HCT116 (cell line): ENCODE measurements at regions not wholly inside any gene's neighbourhood (a gene's known extent, or its start where the extent isn't known, plus 50 kb on each side); places are given as distances from the start of the nearest gene placed in this dataset.

Experiments
- ATAC-seq: fragments of 200-7000 bp; cut with Tn5 transposase; 2 replicates; pipeline ENCODE4 v1.9.1; 2020; ENCODE audit warnings: mild to moderate bottlenecking, moderate library complexity
- BruUV-seq: library from RNA; stranded (reverse); fragments of 400-500 nt; replicated peaks from 2 replicates; lab custom pipeline; 2021; lab: Mats Ljungman, UMichigan
- CTCF ChIA-PET: fragments of 300-600 bp; sonication (Branson Sonifier 250); formaldehyde crosslinking; loops from one replicate; lab custom pipeline; 2021; ENCODE audit warnings: antibody characterized with exemption; lab: Charles Lee
- POLR2A ChIA-PET: fragments of 300-600, 350-600 bp; sonication (Branson Sonifier 250); formaldehyde crosslinking; loops from one replicate; lab custom pipeline; 2021; ENCODE audit warnings: antibody characterized with exemption; lab: Charles Lee
- RAD21 ChIA-PET, 2 experiments: fragments of 300-600 bp; sonication (Branson Sonifier 250); formaldehyde crosslinking; loops; one replicate each; lab custom pipeline; 2023; ENCODE audit warnings: low total read pairs in 2 of 2; ENCODE audit not compliant: uncharacterized antibody in 2 of 2, unreplicated experiment in 2 of 2, low non-redundant PET in 1 of 2; lab: Charles Lee
- DNase-seq: peaks from one replicate; pipeline ENCODE4 v3.0.0-alpha.2; 2010; ENCODE audit warnings: low read depth, low spot score
- H2AFZ ChIP-seq: fragments of 200-600 bp; shearing (Covaris generic), sonication (generic); 2 replicates; pipeline ENCODE4 v1.6.1; 2017; ENCODE audit warnings: low read depth, mixed run types, mixed read lengths, antibody characterized with exemption, low read length; ENCODE audit not compliant: poor library complexity, severe bottlenecking
- H3K27ac ChIP-seq: 2 replicates; pipeline ENCODE4 v1.5.1; 2012; ENCODE audit warnings: low read depth, low read length
- H3K27me3 ChIP-seq: fragments of 200-600 bp; sonication (generic); 2 replicates; pipeline ENCODE4 v1.6.1; 2016; ENCODE audit warnings: mixed run types, low read length, mixed read lengths; ENCODE audit not compliant: insufficient read depth
- H3K36me3 ChIP-seq, 2 experiments: fragments of 200-500 bp in 1 of 2; fragments of 200-600 bp in 1 of 2; sonication (Bioruptor generic) in 1 of 2; sonication (generic) in 1 of 2; 2 replicates each; pipeline versions ENCODE4 v1.5.1 to v1.6.1; 2014 to 2016; ENCODE audit warnings: low read length in 2 of 2, inconsistent platforms in 1 of 2, mixed read lengths in 1 of 2, mixed run types in 1 of 2; ENCODE audit not compliant: insufficient read depth in 2 of 2, control insufficient read depth in 1 of 2
- H3K4me1 ChIP-seq, 2 experiments: fragments of 200-600 bp in 1 of 2; sonication (generic) in 1 of 2; 2 replicates each; pipeline versions ENCODE4 v1.5.1 to v1.6.1; 2012 to 2017; ENCODE audit warnings: low read length in 2 of 2, inconsistent platforms in 1 of 2, mild to moderate bottlenecking in 1 of 2, mixed read lengths in 1 of 2, mixed run types in 1 of 2, moderate library complexity in 1 of 2; ENCODE audit not compliant: insufficient read depth in 2 of 2, control insufficient read depth in 1 of 2
- H3K4me2 ChIP-seq: fragments of 200-600 bp; sonication (generic); 2 replicates; pipeline ENCODE4 v1.6.1; 2017; ENCODE audit warnings: mixed run types, low read length, mixed read lengths
- H3K4me3 ChIP-seq, 2 experiments: fragments of 200-600 bp in 1 of 2; sonication (generic) in 1 of 2; replicated peaks in 1 of 2; 2 replicates each; pipeline ENCODE4 v1.5.1; 2011 to 2016; ENCODE audit warnings: low read length in 2 of 2, control low read depth in 1 of 2, low read depth in 1 of 2, mild to moderate bottlenecking in 1 of 2, mixed read lengths in 1 of 2, mixed run types in 1 of 2
- H3K79me2 ChIP-seq: fragments of 200-600 bp; sonication (generic); 2 replicates; pipeline ENCODE4 v1.6.1; 2017; ENCODE audit warnings: mild to moderate bottlenecking, mixed run types, low read length, moderate library complexity, mixed read lengths; ENCODE audit not compliant: insufficient read depth
- H3K9ac ChIP-seq: fragments of 200-600 bp; sonication (generic); 2 replicates; pipeline ENCODE4 v1.6.1; 2016; ENCODE audit warnings: low read length, mixed read lengths
- H3K9me2 ChIP-seq: fragments of 200-600 bp; sonication (generic), shearing (Covaris generic); 2 replicates; pipeline ENCODE4 v1.6.1; 2017; ENCODE audit warnings: mixed run types, mild to moderate bottlenecking, moderate library complexity; ENCODE audit not compliant: insufficient read depth
- H3K9me3 ChIP-seq, 2 experiments: fragments of 200-500 bp in 1 of 2; fragments of 200-600 bp in 1 of 2; sonication (Bioruptor generic) in 1 of 2; sonication (generic) in 1 of 2; 2 replicates each; pipeline ENCODE4 v1.6.1; 2014 to 2017; ENCODE audit warnings: low read length in 2 of 2, mixed read lengths in 2 of 2, inconsistent platforms in 1 of 2, low read depth in 1 of 2, mild to moderate bottlenecking in 1 of 2, mixed run types in 1 of 2, moderate library complexity in 1 of 2; ENCODE audit not compliant: control insufficient read depth in 1 of 2, insufficient read depth in 1 of 2
- H4K20me1 ChIP-seq: fragments of 200-600 bp; sonication (generic), shearing (Covaris generic); 2 replicates; pipeline ENCODE4 v1.6.1; 2017; ENCODE audit warnings: mixed run types, mild to moderate bottlenecking, moderate library complexity; ENCODE audit not compliant: insufficient read depth
- CBX3 ChIP-seq: IDR thresholded peaks from 2 replicates; pipeline ENCODE4 v1.6.1; 2012; ENCODE audit warnings: low read depth
- CEBPB ChIP-seq: IDR thresholded peaks from 2 replicates; pipeline ENCODE4 v1.6.1; 2012; ENCODE audit warnings: low read depth
- EGR1 ChIP-seq: IDR thresholded peaks from 2 replicates; pipeline ENCODE4 v1.6.1; 2012; ENCODE audit warnings: low read depth
- EZH2 ChIP-seq: fragments of 200-600 bp; sonication (generic); IDR thresholded peaks from 2 replicates; pipeline ENCODE4 v1.6.1; 2017; ENCODE audit warnings: antibody characterized with exemption, mixed run types
- FOSL1 ChIP-seq: IDR thresholded peaks from 2 replicates; pipeline ENCODE4 v1.6.1; 2012; ENCODE audit warnings: low read depth
- JUND ChIP-seq: IDR thresholded peaks from 2 replicates; pipeline ENCODE4 v1.6.1; 2012
- POLR2A ChIP-seq: IDR thresholded peaks from 2 replicates; pipeline ENCODE4 v1.7.0; 2011; ENCODE audit warnings: borderline replicate concordance; ENCODE audit not compliant: insufficient read depth, insufficient read length; ENCODE audit errors: extremely low read depth
- POLR2AphosphoS5 ChIP-seq: IDR thresholded peaks from 2 replicates; pipeline ENCODE4 v1.6.1; 2011; ENCODE audit warnings: mild to moderate bottlenecking, low read depth, low read length, moderate library complexity
- RAD21 ChIP-seq: IDR thresholded peaks from 2 replicates; pipeline ENCODE4 v1.6.1; 2012; ENCODE audit warnings: low read depth, mild to moderate bottlenecking
- SIN3A ChIP-seq: IDR thresholded peaks from 2 replicates; pipeline ENCODE4 v1.6.1; 2012; ENCODE audit warnings: low read depth
- SP1 ChIP-seq: IDR thresholded peaks from 2 replicates; pipeline ENCODE4 v1.6.1; 2012; ENCODE audit warnings: low read depth
- SRF ChIP-seq: IDR thresholded peaks from 2 replicates; pipeline ENCODE4 v1.6.1; 2012; ENCODE audit warnings: low read depth
- YY1 ChIP-seq: IDR thresholded peaks from 2 replicates; pipeline ENCODE4 v1.6.1; 2011; ENCODE audit warnings: low read length, low read depth, moderate library complexity, mild to moderate bottlenecking; ENCODE audit not compliant: insufficient replicate concordance; ENCODE audit errors: extremely low read depth
- ZFX ChIP-seq: fragments of 450-650 bp; IDR thresholded peaks from 2 replicates; pipeline ENCODE4 v1.6.1; 2017
- intact Hi-C: fragments of 100-400 bp; cut with micrococcal nuclease; formaldehyde crosslinking; loops from 2 replicates; pipeline ENCODE4 v1.10.0; 2022
- TF ChIP-seq, protein P1 (sequence below), 3 experiments: fragments of 200-600 bp in 1 of 3; sonication (generic) in 1 of 3; IDR thresholded peaks in 2 of 3; conservative IDR thresholded peaks in 1 of 3; 2 replicates each; pipeline ENCODE4 v1.5.1; 2012 to 2017; ENCODE audit warnings: low read depth in 2 of 3, low read length in 2 of 3, antibody characterized with exemption in 1 of 3, borderline replicate concordance in 1 of 3, control low read depth in 1 of 3, mild to moderate bottlenecking in 1 of 3, mixed read lengths in 1 of 3, mixed run types in 1 of 3, moderate library complexity in 1 of 3; ENCODE audit not compliant: insufficient read depth in 1 of 3
- TF ChIP-seq, protein P2 (sequence below): IDR thresholded peaks from 2 replicates; pipeline ENCODE4 v1.6.1; 2012
- TF ChIP-seq, protein P3 (sequence below): IDR thresholded peaks from 2 replicates; pipeline ENCODE4 v1.6.1; 2012
- TF ChIP-seq, protein P4 (sequence below): IDR thresholded peaks from 2 replicates; pipeline ENCODE4 v1.6.1; 2012; ENCODE audit warnings: low read depth

DNA sequence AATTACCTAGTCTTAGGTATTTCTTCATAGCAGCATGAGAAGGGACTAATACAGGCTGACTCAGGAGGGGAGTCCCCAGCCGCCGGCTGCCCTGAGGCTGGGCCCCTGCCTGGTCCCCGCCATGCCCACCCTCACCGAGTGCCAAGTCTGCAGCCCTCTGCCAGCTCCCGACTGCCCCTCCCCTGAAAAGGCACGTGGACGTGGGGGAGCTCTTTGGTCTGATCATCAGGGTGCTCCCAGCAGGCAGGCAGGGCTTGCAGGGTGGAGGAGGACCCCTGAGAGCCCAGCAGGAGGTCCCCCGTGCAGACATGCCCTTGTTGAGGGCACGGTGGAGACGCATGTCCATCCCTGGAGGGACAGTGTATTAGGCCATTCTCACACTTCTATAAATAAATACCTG is 110.9 kb downstream of the UNCX start:
- Histone ChIP-seq H3K9me2 (no peaks in the 10 kb centered on the region), H3K9me3 (no peaks in the 10 kb centered on the region), H3K27ac (no peak overlapping the region), H2AFZ (no peak overlapping the region), H3K27me3 (no peaks in the 10 kb centered on the region), H3K4me2 (no peak overlapping the region), H3K4me1 (no peaks in the 10 kb centered on the region; a peak in 1 of 4 replicates), H3K9ac (no peak overlapping the region), H3K36me3 (no peaks in the 10 kb centered on the region), H4K20me1 (no peaks in the 10 kb centered on the region), H3K79me2 (no peaks in the 10 kb centered on the region), H3K4me3 (no peak overlapping the region)
- TF ChIP-seq, protein P1, sequence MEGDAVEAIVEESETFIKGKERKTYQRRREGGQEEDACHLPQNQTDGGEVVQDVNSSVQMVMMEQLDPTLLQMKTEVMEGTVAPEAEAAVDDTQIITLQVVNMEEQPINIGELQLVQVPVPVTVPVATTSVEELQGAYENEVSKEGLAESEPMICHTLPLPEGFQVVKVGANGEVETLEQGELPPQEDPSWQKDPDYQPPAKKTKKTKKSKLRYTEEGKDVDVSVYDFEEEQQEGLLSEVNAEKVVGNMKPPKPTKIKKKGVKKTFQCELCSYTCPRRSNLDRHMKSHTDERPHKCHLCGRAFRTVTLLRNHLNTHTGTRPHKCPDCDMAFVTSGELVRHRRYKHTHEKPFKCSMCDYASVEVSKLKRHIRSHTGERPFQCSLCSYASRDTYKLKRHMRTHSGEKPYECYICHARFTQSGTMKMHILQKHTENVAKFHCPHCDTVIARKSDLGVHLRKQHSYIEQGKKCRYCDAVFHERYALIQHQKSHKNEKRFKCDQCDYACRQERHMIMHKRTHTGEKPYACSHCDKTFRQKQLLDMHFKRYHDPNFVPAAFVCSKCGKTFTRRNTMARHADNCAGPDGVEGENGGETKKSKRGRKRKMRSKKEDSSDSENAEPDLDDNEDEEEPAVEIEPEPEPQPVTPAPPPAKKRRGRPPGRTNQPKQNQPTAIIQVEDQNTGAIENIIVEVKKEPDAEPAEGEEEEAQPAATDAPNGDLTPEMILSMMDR (IDR thresholded peaks at IDR 0.05 in 2 of 3, conservative IDR thresholded peaks at IDR 0.05 in 1 of 3; ENCODE audit: borderline replicate concordance in 1 of 3, insufficient read depth in 1 of 3, low read depth in 2 of 3, low read length in 2 of 3): no peak
- TF ChIP-seq JUND (no peak), ZFX (no peak), POLR2AphosphoS5 (no peak), SIN3A (no peak), YY1 (no peak), CBX3 (no peak), EZH2 (no peak), RAD21 (no peak), SRF (no peak), EGR1 (no peak), SP1 (no peak), POLR2A (no peak), CEBPB (no peak), FOSL1 (no peak)
- TF ChIP-seq, protein P2, sequence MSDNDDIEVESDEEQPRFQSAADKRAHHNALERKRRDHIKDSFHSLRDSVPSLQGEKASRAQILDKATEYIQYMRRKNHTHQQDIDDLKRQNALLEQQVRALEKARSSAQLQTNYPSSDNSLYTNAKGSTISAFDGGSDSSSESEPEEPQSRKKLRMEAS: no peak
- TF ChIP-seq, protein P3, sequence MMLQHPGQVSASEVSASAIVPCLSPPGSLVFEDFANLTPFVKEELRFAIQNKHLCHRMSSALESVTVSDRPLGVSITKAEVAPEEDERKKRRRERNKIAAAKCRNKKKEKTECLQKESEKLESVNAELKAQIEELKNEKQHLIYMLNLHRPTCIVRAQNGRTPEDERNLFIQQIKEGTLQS: no peak
- TF ChIP-seq, protein P4, sequence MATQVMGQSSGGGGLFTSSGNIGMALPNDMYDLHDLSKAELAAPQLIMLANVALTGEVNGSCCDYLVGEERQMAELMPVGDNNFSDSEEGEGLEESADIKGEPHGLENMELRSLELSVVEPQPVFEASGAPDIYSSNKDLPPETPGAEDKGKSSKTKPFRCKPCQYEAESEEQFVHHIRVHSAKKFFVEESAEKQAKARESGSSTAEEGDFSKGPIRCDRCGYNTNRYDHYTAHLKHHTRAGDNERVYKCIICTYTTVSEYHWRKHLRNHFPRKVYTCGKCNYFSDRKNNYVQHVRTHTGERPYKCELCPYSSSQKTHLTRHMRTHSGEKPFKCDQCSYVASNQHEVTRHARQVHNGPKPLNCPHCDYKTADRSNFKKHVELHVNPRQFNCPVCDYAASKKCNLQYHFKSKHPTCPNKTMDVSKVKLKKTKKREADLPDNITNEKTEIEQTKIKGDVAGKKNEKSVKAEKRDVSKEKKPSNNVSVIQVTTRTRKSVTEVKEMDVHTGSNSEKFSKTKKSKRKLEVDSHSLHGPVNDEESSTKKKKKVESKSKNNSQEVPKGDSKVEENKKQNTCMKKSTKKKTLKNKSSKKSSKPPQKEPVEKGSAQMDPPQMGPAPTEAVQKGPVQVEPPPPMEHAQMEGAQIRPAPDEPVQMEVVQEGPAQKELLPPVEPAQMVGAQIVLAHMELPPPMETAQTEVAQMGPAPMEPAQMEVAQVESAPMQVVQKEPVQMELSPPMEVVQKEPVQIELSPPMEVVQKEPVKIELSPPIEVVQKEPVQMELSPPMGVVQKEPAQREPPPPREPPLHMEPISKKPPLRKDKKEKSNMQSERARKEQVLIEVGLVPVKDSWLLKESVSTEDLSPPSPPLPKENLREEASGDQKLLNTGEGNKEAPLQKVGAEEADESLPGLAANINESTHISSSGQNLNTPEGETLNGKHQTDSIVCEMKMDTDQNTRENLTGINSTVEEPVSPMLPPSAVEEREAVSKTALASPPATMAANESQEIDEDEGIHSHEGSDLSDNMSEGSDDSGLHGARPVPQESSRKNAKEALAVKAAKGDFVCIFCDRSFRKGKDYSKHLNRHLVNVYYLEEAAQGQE: no peak
- CTCF ChIA-PET: no interaction called here
- BruUV-seq: no TSS peak
- DNase-seq: no peak
- POLR2A ChIA-PET: no interaction called here
- RAD21 ChIA-PET: no interaction called here
- no peak for ATAC-seq
- intact Hi-C loops: no loop called here
